BE2C (cell line): ENCODE measurements at regions not wholly inside any gene's neighbourhood (a gene's known extent, or its start where the extent isn't known, plus 50 kb on each side); places are given as distances from the start of the nearest gene placed in this dataset.

ENCODE experiments used
- DNase-seq: peaks from one replicate; pipeline ENCODE4 v3.0.0-alpha.2; 2020
- H3K27me3 ChIP-seq: fragments of 250-450 bp; sonication (Bioruptor Pico); 2 replicates; pipeline ENCODE4 v1.5.1; 2020; ENCODE audit warnings: mild to moderate bottlenecking
- H3K36me3 ChIP-seq: fragments of 250-450 bp; sonication (Bioruptor Pico); 2 replicates; pipeline ENCODE4 v1.5.1; 2020; ENCODE audit warnings: mild to moderate bottlenecking
- H3K4me1 ChIP-seq: fragments of 250-450 bp; sonication (Bioruptor Pico); 2 replicates; pipeline ENCODE4 v1.5.1; 2020
- H3K4me3 ChIP-seq: 2 replicates; pipeline ENCODE4 v1.5.1; 2011; ENCODE audit warnings: low read depth, low read length
- H3K9me3 ChIP-seq: fragments of 250-450 bp; sonication (Bioruptor Pico); 2 replicates; pipeline ENCODE4 v1.5.1; 2020
- CTCF ChIP-seq: IDR thresholded peaks from 2 replicates; pipeline ENCODE4 v1.5.1; 2012; ENCODE audit warnings: mild to moderate bottlenecking, low read depth, low read length

- no peaks in the 10 kb centered on the region; the same call in 1 of the 2 replicates for H3K9me3 ChIP-seq
- H3K27me3 ChIP-seq = no peaks in the 10 kb centered on the region
- no peak for TF ChIP-seq CTCF
- no peaks in the 10 kb centered on the region for H3K36me3 ChIP-seq
- H3K4me3 ChIP-seq = no peak overlapping the region
- no peak for DNase-seq
- no peaks in the 10 kb centered on the region for H3K4me1 ChIP-seq
These were observed 126.5 kb upstream of the NXT1 start for GRCh38 chr20:23223908-23224580.

GRCh38 chr20:23222531-23223200 is 127.9 kb upstream of the NXT1 start:
- H3K27me3 ChIP-seq = no peaks in the 10 kb centered on the region
- no peak for TF ChIP-seq CTCF
- H3K9me3 ChIP-seq = no peaks in the 10 kb centered on the region; the same call in 1 of the 2 replicates
- H3K4me3 ChIP-seq = no peak overlapping the region
- H3K4me1 ChIP-seq = no peaks in the 10 kb centered on the region
- DNase-seq = no peak
- H3K36me3 ChIP-seq = no peaks in the 10 kb centered on the region

- DNase-seq = no peak
- no peaks in the 10 kb centered on the region for H3K9me3 ChIP-seq
- TF ChIP-seq CTCF = no peak
- no peaks in the 10 kb centered on the region for H3K36me3 ChIP-seq
- H3K4me1 ChIP-seq = no peaks in the 10 kb centered on the region
- no peaks in the 10 kb centered on the region for H3K27me3 ChIP-seq
- H3K4me3 ChIP-seq = no peak overlapping the region
These were observed 130.9 kb upstream of the CD93 start for GRCh38 chr20:23217023-23217422.

- no peak for DNase-seq
- H3K4me1 ChIP-seq = no peaks in the 10 kb centered on the region
- no peak for TF ChIP-seq CTCF
- H3K36me3 ChIP-seq = no peaks in the 10 kb centered on the region
- H3K27me3 ChIP-seq = no peaks in the 10 kb centered on the region
- no peaks in the 10 kb centered on the region for H3K9me3 ChIP-seq
- H3K4me3 ChIP-seq = no peak overlapping the region
These were observed 129.3 kb upstream of the CD93 start for GRCh38 chr20:23215344-23215995.

GRCh38 chr20:23214903-23215302 is 128.8 kb upstream of the CD93 start:
- no peaks in the 10 kb centered on the region for H3K9me3 ChIP-seq
- DNase-seq = no peak
- H3K36me3 ChIP-seq = no peaks in the 10 kb centered on the region
- no peak for TF ChIP-seq CTCF
- H3K4me3 ChIP-seq = no peak overlapping the region
- H3K4me1 ChIP-seq = no peaks in the 10 kb centered on the region
- no peaks in the 10 kb centered on the region for H3K27me3 ChIP-seq
